NB4 (cell line): ENCODE measurements at regions not wholly inside any gene's neighbourhood (a gene's known extent, or its start where the extent isn't known, plus 50 kb on each side); places are given as distances from the start of the nearest gene placed in this dataset.

Experiments used
- MYC ChIP-seq: IDR thresholded peaks from 2 replicates; pipeline ENCODE4 v1.6.1; 2011; ENCODE audit warnings: low read depth, low read length
- POLR2A ChIP-seq: IDR thresholded peaks from 2 replicates; pipeline ENCODE4 v1.6.1; 2011; ENCODE audit warnings: mild to moderate bottlenecking; ENCODE audit not compliant: insufficient read length; ENCODE audit errors: extremely low read depth
- TF ChIP-seq, protein P1 (sequence below): IDR thresholded peaks from one replicate; pipeline ENCODE4 v1.5.1; 2012; ENCODE audit warnings: low read depth, low read length
- TF ChIP-seq, protein P2 (sequence below): IDR thresholded peaks from 2 replicates; pipeline ENCODE4 v1.6.1; 2011; ENCODE audit warnings: low read depth, low read length

DNA sequence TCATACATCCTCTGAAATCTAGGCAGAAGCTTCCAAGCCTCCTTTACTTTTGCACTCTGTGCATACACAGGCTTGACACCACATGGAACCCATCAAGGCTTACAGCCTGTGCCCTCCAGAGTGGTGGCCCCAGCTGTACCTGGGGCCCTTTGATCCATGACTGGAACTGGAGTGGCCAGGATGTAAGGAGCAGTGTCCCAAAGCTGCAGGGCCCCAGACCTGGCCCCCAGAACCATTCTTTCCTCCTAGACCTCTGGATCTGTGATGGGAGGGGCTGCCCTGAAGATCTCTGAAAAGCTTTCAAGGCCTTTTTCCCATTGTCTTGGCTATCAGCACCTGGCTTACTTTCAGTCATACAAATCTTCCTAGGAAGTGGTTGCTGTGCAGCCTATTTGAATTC, 63.1 kb upstream of the NOL4 start:
- TF ChIP-seq, protein P1, sequence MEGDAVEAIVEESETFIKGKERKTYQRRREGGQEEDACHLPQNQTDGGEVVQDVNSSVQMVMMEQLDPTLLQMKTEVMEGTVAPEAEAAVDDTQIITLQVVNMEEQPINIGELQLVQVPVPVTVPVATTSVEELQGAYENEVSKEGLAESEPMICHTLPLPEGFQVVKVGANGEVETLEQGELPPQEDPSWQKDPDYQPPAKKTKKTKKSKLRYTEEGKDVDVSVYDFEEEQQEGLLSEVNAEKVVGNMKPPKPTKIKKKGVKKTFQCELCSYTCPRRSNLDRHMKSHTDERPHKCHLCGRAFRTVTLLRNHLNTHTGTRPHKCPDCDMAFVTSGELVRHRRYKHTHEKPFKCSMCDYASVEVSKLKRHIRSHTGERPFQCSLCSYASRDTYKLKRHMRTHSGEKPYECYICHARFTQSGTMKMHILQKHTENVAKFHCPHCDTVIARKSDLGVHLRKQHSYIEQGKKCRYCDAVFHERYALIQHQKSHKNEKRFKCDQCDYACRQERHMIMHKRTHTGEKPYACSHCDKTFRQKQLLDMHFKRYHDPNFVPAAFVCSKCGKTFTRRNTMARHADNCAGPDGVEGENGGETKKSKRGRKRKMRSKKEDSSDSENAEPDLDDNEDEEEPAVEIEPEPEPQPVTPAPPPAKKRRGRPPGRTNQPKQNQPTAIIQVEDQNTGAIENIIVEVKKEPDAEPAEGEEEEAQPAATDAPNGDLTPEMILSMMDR: no peak
- TF ChIP-seq POLR2A (no peak), MYC (no peak)
- TF ChIP-seq, protein P2, sequence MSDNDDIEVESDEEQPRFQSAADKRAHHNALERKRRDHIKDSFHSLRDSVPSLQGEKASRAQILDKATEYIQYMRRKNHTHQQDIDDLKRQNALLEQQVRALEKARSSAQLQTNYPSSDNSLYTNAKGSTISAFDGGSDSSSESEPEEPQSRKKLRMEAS: no peak
